ENCODE measurements at regions not wholly inside any gene's neighbourhood (a gene's known extent, or its start where the extent isn't known, plus 50 kb on each side); places are given as distances from the start of the nearest gene placed in this dataset.

- H3K4me3 ChIP-seq, result no peak overlapping the region
- peak overlapping the region in 1 of 2 donors; percentile 20 for H3K27ac ChIP-seq
- no peak for TF ChIP-seq CTCF (IDR thresholded peaks at IDR 0.05)
Measured at GRCh38 chr10:4701016-4701415, 125.0 kb upstream of the AKR1E2 start.

GRCh38 chr10:4699950-4700730, 125.9 kb upstream of the AKR1E2 start:
- Histone ChIP-seq H3K36me3 (no peaks in the 10 kb centered on the region), H3K4me1 (peaks cover 8 to 10% of the 10 kb centered on the region in 2 donors), H3K27me3 (no peaks in the 10 kb centered on the region), H3K9me3 (no peaks in the 10 kb centered on the region), H3K4me3 (no peak overlapping the region), H3K27ac (no peak overlapping the region)
- ATAC-seq (no peak), DNase-seq (no peak)
- intact Hi-C loops (cut with DNase I), result no loop called here
- TF ChIP-seq CTCF (IDR thresholded peaks at IDR 0.05), result no peak

More at GRCh38 chr10:4701016-4701415, 125.0 kb upstream of the AKR1E2 start:
- no peaks in the 10 kb centered on the region for H3K27me3 ChIP-seq
- intact Hi-C loops (cut with DNase I), result no loop called here
- DNase-seq, result no peak
- peaks cover 8 to 10% of the 10 kb centered on the region in 2 donors for H3K4me1 ChIP-seq
- no peaks in the 10 kb centered on the region for H3K9me3 ChIP-seq
- no peak for ATAC-seq
- H3K36me3 ChIP-seq, result no peaks in the 10 kb centered on the region

GRCh38 chr10:4698075-4698474, 127.9 kb upstream of the AKR1E2 start:
- Histone ChIP-seq H3K9me3 (no peaks in the 10 kb centered on the region), H3K4me1 (no peaks in the 10 kb centered on the region), H3K27ac (no peak overlapping the region), H3K4me3 (no peak overlapping the region), H3K36me3 (no peaks in the 10 kb centered on the region), H3K27me3 (no peaks in the 10 kb centered on the region)
- ATAC-seq, result no peak
- TF ChIP-seq CTCF (IDR thresholded peaks at IDR 0.05), result no peak
- intact Hi-C loops (cut with DNase I), result no loop called here
- peak in 1 of 4 donors; percentile 25 for DNase-seq

- DNase-seq (no peak), ATAC-seq (no peak)
- TF ChIP-seq CTCF (IDR thresholded peaks at IDR 0.05), result no peak
- Histone ChIP-seq H3K36me3 (no peaks in the 10 kb centered on the region), H3K4me1 (no peaks in the 10 kb centered on the region), H3K9me3 (no peaks in the 10 kb centered on the region), H3K27ac (no peak overlapping the region), H3K4me3 (no peak overlapping the region), H3K27me3 (no peaks in the 10 kb centered on the region)
- intact Hi-C loops (cut with DNase I), result no loop called here
Measured at GRCh38 chr10:4696186-4696585, 129.8 kb upstream of the AKR1E2 start.

- ATAC-seq, result no peak
- Histone ChIP-seq H3K36me3 (no peaks in the 10 kb centered on the region), H3K27ac (no peak overlapping the region), H3K4me3 (no peak overlapping the region), H3K27me3 (no peaks in the 10 kb centered on the region), H3K9me3 (no peaks in the 10 kb centered on the region), H3K4me1 (no peaks in the 10 kb centered on the region)
- intact Hi-C loops (cut with DNase I), result no loop called here
- no peak for DNase-seq
- TF ChIP-seq CTCF (IDR thresholded peaks at IDR 0.05), result no peak
Measured at GRCh38 chr10:4693967-4694366, 132.0 kb upstream of the AKR1E2 start.

All from left lung (tissue), 4 donors.